Tibial nerve (tissue), 4 donors: ENCODE measurements at regions not wholly inside any gene's neighbourhood (a gene's known extent, or its start where the extent isn't known, plus 50 kb on each side); places are given as distances from the start of the nearest gene placed in this dataset.

Experiments
- DNase-seq, 2 donors: peaks; one replicate each; pipeline ENCODE4 v3.0.0-alpha.2; 2019; ENCODE audit warnings: low spot score in 2 of 2
- H3K27ac ChIP-seq, 4 donors: fragments of 200-600 bp; sonication (generic) in 3 of 4; one replicate each; pipeline ENCODE4 v1.5.1; 2017 to 2019; ENCODE audit warnings: mild to moderate bottlenecking in 1 of 4
- H3K27me3 ChIP-seq, 2 donors: fragments of 200-600 bp; sonication (generic) in 1 of 2; one replicate each; pipeline versions ENCODE4 v1.5.1 to v1.6.0; 2017 to 2019
- H3K36me3 ChIP-seq, 3 donors: fragments of 200-600 bp; sonication (generic); one replicate each; pipeline ENCODE4 v1.5.1; 2018 to 2019
- H3K4me1 ChIP-seq, 4 donors: fragments of 200-600 bp; sonication (generic) in 3 of 4; one replicate each; pipeline ENCODE4 v1.5.1; 2017 to 2019
- H3K4me3 ChIP-seq, 4 donors: fragments of 200-600 bp; sonication (generic) in 3 of 4; one replicate each; pipeline ENCODE4 v1.5.1; 2017 to 2019; ENCODE audit warnings: mild to moderate bottlenecking in 1 of 4, moderate library complexity in 1 of 4
- H3K9me3 ChIP-seq, 4 donors: fragments of 200-600 bp; sonication (generic) in 3 of 4; one replicate each; pipeline ENCODE4 v1.5.1; 2017 to 2019
- EP300 ChIP-seq, 2 donors: sonication (generic); formaldehyde crosslinking; IDR thresholded peaks; one replicate each; pipeline ENCODE4 v1.6.1; 2017; ENCODE audit warnings: antibody characterized with exemption in 2 of 2, mild to moderate bottlenecking in 1 of 2
- POLR2A ChIP-seq, 2 donors: fragments of 450-650 bp; IDR thresholded peaks; one replicate each; pipeline ENCODE4 v1.6.1; 2017; ENCODE audit warnings: antibody characterized with exemption in 2 of 2, mild to moderate bottlenecking in 2 of 2, moderate library complexity in 2 of 2
- WGBS, 2 donors: methylation state at CpG; one replicate each; pipeline ENCODE4 v1.1.5; 2018; 5-methylcytosine and 5-hydroxymethylcytosine counted together
- TF ChIP-seq, protein P1 (sequence below), 5 experiments: fragments of 200-600 bp in 3 of 5; fragments of 450-650 bp in 2 of 5; sonication (generic) in 3 of 5; IDR thresholded peaks; one replicate each; pipeline ENCODE4 v1.5.1; 2016 to 2019; ENCODE audit warnings: antibody characterized with exemption in 5 of 5, mild to moderate bottlenecking in 3 of 5, moderate library complexity in 2 of 5

DNA sequence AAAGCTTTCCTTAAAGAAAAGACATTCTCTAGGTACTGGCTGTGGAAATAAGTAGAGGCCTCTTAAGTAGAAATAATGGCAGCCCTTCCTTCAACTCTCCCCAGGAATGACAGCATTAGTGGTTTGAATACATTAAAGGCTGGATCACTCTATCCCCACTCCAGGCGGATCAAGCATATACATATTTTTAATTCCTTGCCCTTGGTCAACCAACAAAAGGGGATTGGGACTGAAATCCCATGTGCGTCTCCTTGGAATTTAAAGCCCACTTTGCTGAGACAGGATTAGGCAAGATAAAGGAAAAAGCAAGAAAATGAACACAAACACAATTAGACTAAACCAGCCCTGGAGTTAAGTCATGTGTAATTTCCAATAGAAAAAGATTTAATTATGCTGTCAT is 391.3 kb downstream of the PPP1R2C start:
- Histone ChIP-seq H3K4me3 (no peak overlapping the region), H3K9me3 (no peaks in the 10 kb centered on the region), H3K27ac (no peak overlapping the region), H3K4me1 (no peaks in the 10 kb centered on the region), H3K36me3 (no peaks in the 10 kb centered on the region), H3K27me3 (peaks cover 0 to 4% of the 10 kb centered on the region in 2 donors)
- TF ChIP-seq, protein P1, sequence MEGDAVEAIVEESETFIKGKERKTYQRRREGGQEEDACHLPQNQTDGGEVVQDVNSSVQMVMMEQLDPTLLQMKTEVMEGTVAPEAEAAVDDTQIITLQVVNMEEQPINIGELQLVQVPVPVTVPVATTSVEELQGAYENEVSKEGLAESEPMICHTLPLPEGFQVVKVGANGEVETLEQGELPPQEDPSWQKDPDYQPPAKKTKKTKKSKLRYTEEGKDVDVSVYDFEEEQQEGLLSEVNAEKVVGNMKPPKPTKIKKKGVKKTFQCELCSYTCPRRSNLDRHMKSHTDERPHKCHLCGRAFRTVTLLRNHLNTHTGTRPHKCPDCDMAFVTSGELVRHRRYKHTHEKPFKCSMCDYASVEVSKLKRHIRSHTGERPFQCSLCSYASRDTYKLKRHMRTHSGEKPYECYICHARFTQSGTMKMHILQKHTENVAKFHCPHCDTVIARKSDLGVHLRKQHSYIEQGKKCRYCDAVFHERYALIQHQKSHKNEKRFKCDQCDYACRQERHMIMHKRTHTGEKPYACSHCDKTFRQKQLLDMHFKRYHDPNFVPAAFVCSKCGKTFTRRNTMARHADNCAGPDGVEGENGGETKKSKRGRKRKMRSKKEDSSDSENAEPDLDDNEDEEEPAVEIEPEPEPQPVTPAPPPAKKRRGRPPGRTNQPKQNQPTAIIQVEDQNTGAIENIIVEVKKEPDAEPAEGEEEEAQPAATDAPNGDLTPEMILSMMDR (IDR thresholded peaks at IDR 0.05) = no peak
- no peak for TF ChIP-seq EP300 (IDR thresholded peaks at IDR 0.05)
- WGBS, 2 donors = 80 to 100% methylated on average over 2 of the region's 2 CpGs
- DNase-seq = no peak

DNA sequence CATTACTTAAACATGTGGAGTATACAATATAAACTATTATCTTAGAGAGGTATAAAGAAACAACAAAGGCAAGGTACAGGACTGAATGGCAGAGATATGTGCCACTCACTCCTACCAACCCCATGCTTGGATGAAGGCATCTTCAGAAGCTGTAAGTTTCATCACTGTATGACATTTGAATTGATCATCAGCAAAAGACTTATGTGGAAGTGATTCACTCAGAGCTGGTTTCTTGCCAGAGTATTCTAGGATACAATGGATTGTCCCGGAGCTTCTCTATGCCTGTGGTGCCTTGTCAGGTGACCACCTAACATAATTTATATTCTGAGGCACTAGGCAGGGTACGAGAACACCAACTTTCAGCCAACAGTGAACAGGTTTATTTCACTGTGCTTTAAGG is 392.2 kb downstream of the PPP1R2C start:
- Histone ChIP-seq H3K4me3 (no peak overlapping the region), H3K27me3 (peaks cover 0 to 4% of the 10 kb centered on the region in 2 donors), H3K27ac (no peak overlapping the region), H3K4me1 (no peaks in the 10 kb centered on the region), H3K9me3 (no peaks in the 10 kb centered on the region), H3K36me3 (no peaks in the 10 kb centered on the region)
- WGBS, 2 donors = 66 to 75% methylated on average over 2 of the region's 2 CpGs
- DNase-seq = no peak
- TF ChIP-seq EP300 (IDR thresholded peaks at IDR 0.05) (no peak), POLR2A (IDR thresholded peaks at IDR 0.05) (no peak)
- TF ChIP-seq, protein P1 (IDR thresholded peaks at IDR 0.05) = no peak

DNA sequence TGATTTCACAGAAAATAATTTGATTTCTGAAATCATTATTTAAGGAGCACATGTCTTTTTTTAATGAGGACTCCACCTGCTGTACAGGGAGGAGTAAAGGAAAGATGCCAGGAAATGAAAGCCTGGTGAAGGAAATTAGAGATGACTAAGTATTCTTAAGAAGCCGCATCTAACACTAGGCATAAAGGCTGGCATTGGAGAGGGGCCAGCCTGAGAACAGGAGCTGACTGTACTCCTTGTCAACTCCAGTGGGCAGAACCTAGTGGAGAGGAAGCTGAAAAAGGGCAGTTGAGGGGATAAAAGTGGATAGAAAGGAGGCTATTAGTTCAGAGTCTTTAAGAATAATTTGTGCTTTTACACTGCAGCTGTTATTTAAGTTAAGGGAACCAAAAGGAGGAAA is 393.0 kb downstream of the PPP1R2C start:
- no peak for DNase-seq
- peaks cover 0 to 4% of the 10 kb centered on the region in 2 donors for H3K27me3 ChIP-seq
- TF ChIP-seq EP300 (IDR thresholded peaks at IDR 0.05) (no peak), POLR2A (IDR thresholded peaks at IDR 0.05) (no peak)
- TF ChIP-seq, protein P1 (IDR thresholded peaks at IDR 0.05) = no peak
- no peak overlapping the region for H3K4me3 ChIP-seq
- H3K9me3 ChIP-seq = no peaks in the 10 kb centered on the region
- whole genome bisulfite sequencing, 2 donors = 31 to 49% methylated on average over 1 of the region's 1 CpG
- H3K36me3 ChIP-seq = no peaks in the 10 kb centered on the region
- H3K27ac ChIP-seq = no peak overlapping the region
- H3K4me1 ChIP-seq = no peaks in the 10 kb centered on the region

DNA sequence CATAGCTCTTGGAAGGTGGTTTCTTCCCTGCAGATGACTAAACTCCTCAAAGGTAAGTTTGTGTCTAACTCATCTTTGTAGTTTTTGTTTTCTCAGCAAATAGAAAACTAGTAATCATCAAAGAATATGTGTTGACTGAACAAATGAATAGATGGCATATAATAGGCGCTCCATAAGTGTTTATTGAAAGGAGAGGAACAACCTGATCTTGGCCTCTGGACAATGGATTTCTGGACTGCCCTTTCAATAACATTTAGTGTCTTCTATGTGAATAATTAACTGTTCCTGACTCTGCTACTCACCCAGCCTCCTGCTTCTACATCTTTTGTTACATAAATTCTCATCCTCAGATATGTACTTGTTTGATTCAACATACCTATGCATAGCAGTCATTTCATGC is 399.1 kb downstream of the PPP1R2C start:
- no peak for TF ChIP-seq POLR2A (IDR thresholded peaks at IDR 0.05)
- no peak for TF ChIP-seq EP300 (IDR thresholded peaks at IDR 0.05)
- TF ChIP-seq, protein P1 (IDR thresholded peaks at IDR 0.05) = no peak

DNA sequence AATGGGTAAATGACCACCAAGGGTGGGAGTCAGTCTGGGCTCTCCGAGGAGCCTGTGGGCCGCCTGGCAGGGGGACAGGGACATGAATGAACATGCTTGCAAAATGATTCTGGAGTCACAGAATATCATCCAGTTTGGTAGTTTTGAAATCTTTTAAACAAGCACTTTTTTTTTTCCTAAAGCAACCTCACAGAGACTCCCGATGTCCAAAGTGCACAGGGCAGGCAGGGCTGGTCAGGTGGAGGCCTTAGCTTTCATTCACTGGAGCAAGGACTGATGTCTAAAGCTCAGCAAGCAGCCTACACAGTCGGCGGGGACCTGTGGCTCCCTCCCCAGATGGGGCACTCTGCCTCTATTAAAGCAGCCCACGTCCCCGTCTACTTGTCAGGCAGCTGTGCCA is 402.9 kb downstream of the PPP1R2C start:
- 79 to 94% methylated on average over 3 to 7 of the region's 7 CpGs for WGBS, 2 donors
- Histone ChIP-seq H3K27ac (no peak overlapping the region), H3K9me3 (no peaks in the 10 kb centered on the region), H3K4me1 (no peaks in the 10 kb centered on the region), H3K27me3 (peaks cover 0 to 4% of the 10 kb centered on the region in 2 donors), H3K4me3 (no peak overlapping the region), H3K36me3 (no peaks in the 10 kb centered on the region)
- no peak for DNase-seq
- TF ChIP-seq, protein P1 (IDR thresholded peaks at IDR 0.05) = no peak
- TF ChIP-seq EP300 (IDR thresholded peaks at IDR 0.05) = no peak
- TF ChIP-seq POLR2A (IDR thresholded peaks at IDR 0.05) = no peak

More for the DNA sequence above, 399.1 kb downstream of the PPP1R2C start:
- H3K4me1 ChIP-seq = no peaks in the 10 kb centered on the region
- no peaks in the 10 kb centered on the region for H3K9me3 ChIP-seq
- peaks cover 0 to 8% of the 10 kb centered on the region in 2 donors for H3K27me3 ChIP-seq
- DNase-seq = no peak
- WGBS, 2 donors = 57 to 81% methylated on average over 1 of the region's 1 CpG
- no peak overlapping the region for H3K27ac ChIP-seq
- no peaks in the 10 kb centered on the region for H3K36me3 ChIP-seq
- H3K4me3 ChIP-seq = no peak overlapping the region
